OCI-LY1 (cell line): ENCODE measurements at regions not wholly inside any gene's neighbourhood (a gene's known extent, or its start where the extent isn't known, plus 50 kb on each side); places are given as distances from the start of the nearest gene placed in this dataset.

Source experiments
- H2AFZ ChIP-seq: fragments of 200-600 bp; sonication (generic), shearing (Covaris generic); 2 replicates; pipeline ENCODE4 v1.6.0; 2014; ENCODE audit warnings: antibody characterized with exemption, mild to moderate bottlenecking, low read length
- H3F3A ChIP-seq: fragments of 200-600 bp; sonication (generic), shearing (Covaris generic); 2 replicates; pipeline ENCODE4 v1.6.0; 2014; ENCODE audit warnings: mild to moderate bottlenecking, antibody characterized with exemption, low read length, moderate library complexity; ENCODE audit not compliant: insufficient read depth
- H3K27ac ChIP-seq: fragments of 200-600 bp; sonication (generic); 2 replicates; pipeline ENCODE4 v1.5.1; 2014; ENCODE audit warnings: low read length, mixed run types, mild to moderate bottlenecking, low read depth; ENCODE audit not compliant: poor library complexity, severe bottlenecking
- H3K27me3 ChIP-seq: fragments of 200-600 bp; sonication (generic); 2 replicates; pipeline ENCODE4 v1.6.0; 2014; ENCODE audit warnings: antibody characterized with exemption, mild to moderate bottlenecking, low read length, moderate library complexity; ENCODE audit not compliant: insufficient read depth
- H3K36me3 ChIP-seq: fragments of 200-600 bp; sonication (generic); 2 replicates; pipeline ENCODE4 v1.6.1; 2014; ENCODE audit warnings: mild to moderate bottlenecking, antibody characterized with exemption, low read length, moderate library complexity, mixed read lengths; ENCODE audit not compliant: insufficient read depth
- H3K4me1 ChIP-seq: fragments of 200-600 bp; sonication (generic); 2 replicates; pipeline ENCODE4 v1.5.1; 2014; ENCODE audit warnings: mild to moderate bottlenecking, low read length, moderate library complexity; ENCODE audit not compliant: insufficient read depth, severe bottlenecking
- H3K4me2 ChIP-seq: fragments of 200-600 bp; sonication (generic), shearing (Covaris generic); 2 replicates; pipeline ENCODE4 v1.6.1; 2014; ENCODE audit warnings: low read length
- H3K4me3 ChIP-seq: fragments of 200-600 bp; sonication (generic); 2 replicates; pipeline ENCODE4 v1.5.1; 2014; ENCODE audit warnings: low read length, low read depth, mild to moderate bottlenecking, mixed read lengths; ENCODE audit not compliant: poor library complexity, severe bottlenecking
- H3K79me2 ChIP-seq: fragments of 200-600 bp; shearing (Covaris generic); 2 replicates; pipeline ENCODE4 v1.6.1; 2016; ENCODE audit warnings: mixed run types, low read length, mixed read lengths; ENCODE audit not compliant: insufficient read depth
- H3K9ac ChIP-seq: fragments of 200-600 bp; sonication (generic), shearing (Covaris generic); 2 replicates; pipeline ENCODE4 v1.6.1; 2014; ENCODE audit warnings: mild to moderate bottlenecking, low read length, mixed read lengths
- H3K9me2 ChIP-seq: fragments of 200-600 bp; sonication (generic), shearing (Covaris generic); 2 replicates; pipeline ENCODE4 v1.6.1; 2014; ENCODE audit warnings: low read depth, mild to moderate bottlenecking, low read length, mixed read lengths
- H3K9me3 ChIP-seq: fragments of 200-600 bp; shearing (Covaris generic); 2 replicates; pipeline ENCODE4 v1.6.1; 2014; ENCODE audit warnings: low read length, mixed read lengths
- H4K20me1 ChIP-seq: fragments of 200-600 bp; sonication (generic), shearing (Covaris generic); 2 replicates; pipeline ENCODE4 v1.6.0; 2016; ENCODE audit warnings: mild to moderate bottlenecking, low read length; ENCODE audit not compliant: insufficient read depth
- EZH2 ChIP-seq: fragments of 200-600 bp; sonication (generic), shearing (Covaris generic); IDR thresholded peaks from 2 replicates; pipeline ENCODE4 v1.8.0; 2017; ENCODE audit warnings: borderline replicate concordance, mixed run types, mild to moderate bottlenecking, antibody characterized with exemption, low read length, moderate library complexity, mixed read lengths
- TF ChIP-seq, protein P1 (sequence below): fragments of 200-600 bp; sonication (generic), shearing (Covaris generic); IDR thresholded peaks from 2 replicates; pipeline ENCODE4 v1.5.1; 2017; ENCODE audit warnings: mild to moderate bottlenecking, antibody characterized with exemption, low read length, moderate library complexity, mixed read lengths

DNA sequence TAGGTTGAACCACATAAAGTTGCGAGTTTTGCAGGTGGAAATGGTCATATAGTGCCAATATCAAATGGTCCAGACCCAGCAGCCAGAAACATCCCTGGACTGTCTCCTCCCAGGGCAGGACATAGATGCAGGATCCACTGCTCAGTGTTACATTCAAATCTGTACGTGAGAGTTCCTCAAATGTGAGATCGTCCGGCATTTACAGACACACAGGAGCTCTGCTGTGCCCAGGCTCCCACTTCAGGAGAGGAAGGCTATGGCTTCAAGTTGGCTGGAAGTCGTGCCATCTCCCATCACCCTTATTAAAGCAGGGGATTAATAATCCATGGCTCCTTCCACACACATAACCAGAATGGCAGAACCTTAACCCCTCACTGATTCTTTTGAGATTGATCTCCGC, 688.2 kb upstream of the HS6ST1 start:
- Histone ChIP-seq H3K36me3 (no peaks in the 10 kb centered on the region), H3K9me2 (no peaks in the 10 kb centered on the region), H3K27me3 (no peaks in the 10 kb centered on the region), H3K9me3 (no peaks in the 10 kb centered on the region), H4K20me1 (no peaks in the 10 kb centered on the region), H3K4me3 (no peak overlapping the region), H3K9ac (no peak overlapping the region), H3K27ac (no peak overlapping the region), H2AFZ (no peak overlapping the region), H3K4me1 (no peaks in the 10 kb centered on the region), H3K79me2 (no peaks in the 10 kb centered on the region), H3F3A (no peaks in the 10 kb centered on the region), H3K4me2 (no peak overlapping the region)
- no peak for TF ChIP-seq EZH2
- TF ChIP-seq, protein P1, sequence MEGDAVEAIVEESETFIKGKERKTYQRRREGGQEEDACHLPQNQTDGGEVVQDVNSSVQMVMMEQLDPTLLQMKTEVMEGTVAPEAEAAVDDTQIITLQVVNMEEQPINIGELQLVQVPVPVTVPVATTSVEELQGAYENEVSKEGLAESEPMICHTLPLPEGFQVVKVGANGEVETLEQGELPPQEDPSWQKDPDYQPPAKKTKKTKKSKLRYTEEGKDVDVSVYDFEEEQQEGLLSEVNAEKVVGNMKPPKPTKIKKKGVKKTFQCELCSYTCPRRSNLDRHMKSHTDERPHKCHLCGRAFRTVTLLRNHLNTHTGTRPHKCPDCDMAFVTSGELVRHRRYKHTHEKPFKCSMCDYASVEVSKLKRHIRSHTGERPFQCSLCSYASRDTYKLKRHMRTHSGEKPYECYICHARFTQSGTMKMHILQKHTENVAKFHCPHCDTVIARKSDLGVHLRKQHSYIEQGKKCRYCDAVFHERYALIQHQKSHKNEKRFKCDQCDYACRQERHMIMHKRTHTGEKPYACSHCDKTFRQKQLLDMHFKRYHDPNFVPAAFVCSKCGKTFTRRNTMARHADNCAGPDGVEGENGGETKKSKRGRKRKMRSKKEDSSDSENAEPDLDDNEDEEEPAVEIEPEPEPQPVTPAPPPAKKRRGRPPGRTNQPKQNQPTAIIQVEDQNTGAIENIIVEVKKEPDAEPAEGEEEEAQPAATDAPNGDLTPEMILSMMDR, result no peak

- Histone ChIP-seq H3K79me2 (no peaks in the 10 kb centered on the region), H3K9me3 (no peaks in the 10 kb centered on the region), H3K4me1 (no peaks in the 10 kb centered on the region), H2AFZ (no peak overlapping the region), H3K36me3 (no peaks in the 10 kb centered on the region), H3K4me3 (no peak overlapping the region), H4K20me1 (no peaks in the 10 kb centered on the region), H3K4me2 (no peak overlapping the region), H3K27me3 (no peaks in the 10 kb centered on the region), H3F3A (no peaks in the 10 kb centered on the region), H3K27ac (no peak overlapping the region), H3K9ac (no peak overlapping the region), H3K9me2 (no peaks in the 10 kb centered on the region)
- no peak for TF ChIP-seq EZH2
- TF ChIP-seq, protein P1, result no peak
Measured at GRCh38 chr2:129008055-129008880, 689.6 kb upstream of the HS6ST1 start.

DNA sequence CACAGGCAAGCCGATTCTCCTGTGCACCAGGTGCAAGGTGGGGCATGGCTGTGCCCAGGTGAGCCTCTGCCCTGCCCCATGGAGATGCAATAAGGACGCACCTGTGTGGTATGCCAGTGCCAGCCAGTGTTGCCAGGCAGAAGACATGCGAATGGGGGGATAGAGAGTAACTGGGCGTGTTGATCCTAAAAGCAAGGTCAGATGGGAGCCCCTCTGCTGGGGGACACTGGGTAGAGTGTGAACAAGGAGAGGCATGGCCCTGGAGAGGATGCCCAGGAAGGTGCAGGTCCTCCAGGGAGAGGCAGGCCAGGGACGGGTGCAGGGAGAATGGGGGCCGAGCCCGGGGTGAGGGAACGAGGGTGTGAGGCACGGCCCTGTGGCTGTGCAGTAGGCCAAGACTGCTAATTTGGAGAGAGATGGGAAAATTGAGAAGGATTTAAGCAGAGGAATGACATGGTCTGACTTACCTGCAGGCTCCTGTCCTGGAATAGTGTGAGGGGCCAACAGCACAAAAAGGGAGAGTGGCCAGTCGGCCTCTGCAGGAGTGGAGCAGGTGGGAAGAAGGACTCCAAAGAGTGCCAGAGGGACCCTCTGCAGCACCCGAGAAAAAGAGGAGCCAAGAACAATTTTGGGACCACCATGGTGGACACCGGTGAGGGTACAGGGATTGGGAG, 690.4 kb upstream of the HS6ST1 start:
- no peaks in the 10 kb centered on the region for H4K20me1 ChIP-seq
- H3K4me3 ChIP-seq, result no peak overlapping the region
- no peaks in the 10 kb centered on the region for H3K36me3 ChIP-seq
- no peaks in the 10 kb centered on the region for H3K4me1 ChIP-seq
- H3K27me3 ChIP-seq, result no peaks in the 10 kb centered on the region
- no peaks in the 10 kb centered on the region for H3K9me3 ChIP-seq
- H3K9me2 ChIP-seq, result no peaks in the 10 kb centered on the region
- no peak overlapping the region for H2AFZ ChIP-seq
- H3K4me2 ChIP-seq, result no peak overlapping the region
- no peaks in the 10 kb centered on the region for H3F3A ChIP-seq
- no peak overlapping the region for H3K9ac ChIP-seq
- no peak for TF ChIP-seq EZH2
- TF ChIP-seq, protein P1, result no peak
- H3K79me2 ChIP-seq, result no peaks in the 10 kb centered on the region
- H3K27ac ChIP-seq, result no peak overlapping the region
